ENCODE measurements at regions not wholly inside any gene's neighbourhood (a gene's known extent, or its start where the extent isn't known, plus 50 kb on each side); places are given as distances from the start of the nearest gene placed in this dataset.

GRCh38 chr10:117429643-117430265 lies 54.5 kb upstream of the PDZD8 start:
- TF ChIP-seq, protein P1, sequence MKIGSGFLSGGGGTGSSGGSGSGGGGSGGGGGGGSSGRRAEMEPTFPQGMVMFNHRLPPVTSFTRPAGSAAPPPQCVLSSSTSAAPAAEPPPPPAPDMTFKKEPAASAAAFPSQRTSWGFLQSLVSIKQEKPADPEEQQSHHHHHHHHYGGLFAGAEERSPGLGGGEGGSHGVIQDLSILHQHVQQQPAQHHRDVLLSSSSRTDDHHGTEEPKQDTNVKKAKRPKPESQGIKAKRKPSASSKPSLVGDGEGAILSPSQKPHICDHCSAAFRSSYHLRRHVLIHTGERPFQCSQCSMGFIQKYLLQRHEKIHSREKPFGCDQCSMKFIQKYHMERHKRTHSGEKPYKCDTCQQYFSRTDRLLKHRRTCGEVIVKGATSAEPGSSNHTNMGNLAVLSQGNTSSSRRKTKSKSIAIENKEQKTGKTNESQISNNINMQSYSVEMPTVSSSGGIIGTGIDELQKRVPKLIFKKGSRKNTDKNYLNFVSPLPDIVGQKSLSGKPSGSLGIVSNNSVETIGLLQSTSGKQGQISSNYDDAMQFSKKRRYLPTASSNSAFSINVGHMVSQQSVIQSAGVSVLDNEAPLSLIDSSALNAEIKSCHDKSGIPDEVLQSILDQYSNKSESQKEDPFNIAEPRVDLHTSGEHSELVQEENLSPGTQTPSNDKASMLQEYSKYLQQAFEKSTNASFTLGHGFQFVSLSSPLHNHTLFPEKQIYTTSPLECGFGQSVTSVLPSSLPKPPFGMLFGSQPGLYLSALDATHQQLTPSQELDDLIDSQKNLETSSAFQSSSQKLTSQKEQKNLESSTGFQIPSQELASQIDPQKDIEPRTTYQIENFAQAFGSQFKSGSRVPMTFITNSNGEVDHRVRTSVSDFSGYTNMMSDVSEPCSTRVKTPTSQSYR (CRISPR knock-in tag; IDR thresholded peaks at IDR 0.05) = no peak
- TF ChIP-seq CDX4 (CRISPR knock-in tag; IDR thresholded peaks at IDR 0.05; ENCODE audit: borderline replicate concordance) (no peak), SMAD4 (CRISPR knock-in tag; IDR thresholded peaks at IDR 0.05) (no peak), ETV6 (CRISPR knock-in tag; IDR thresholded peaks at IDR 0.05) (no peak), STAT6 (CRISPR knock-in tag; conservative IDR thresholded peaks at IDR 0.05; ENCODE audit: low read depth) (no peak), HMGA2 (CRISPR knock-in tag; IDR thresholded peaks at IDR 0.05) (no peak), CREM (CRISPR knock-in tag; IDR thresholded peaks at IDR 0.05) (no peak), TP53 (CRISPR knock-in tag; IDR thresholded peaks at IDR 0.05) (no peak)
- TF ChIP-seq, protein P2, sequence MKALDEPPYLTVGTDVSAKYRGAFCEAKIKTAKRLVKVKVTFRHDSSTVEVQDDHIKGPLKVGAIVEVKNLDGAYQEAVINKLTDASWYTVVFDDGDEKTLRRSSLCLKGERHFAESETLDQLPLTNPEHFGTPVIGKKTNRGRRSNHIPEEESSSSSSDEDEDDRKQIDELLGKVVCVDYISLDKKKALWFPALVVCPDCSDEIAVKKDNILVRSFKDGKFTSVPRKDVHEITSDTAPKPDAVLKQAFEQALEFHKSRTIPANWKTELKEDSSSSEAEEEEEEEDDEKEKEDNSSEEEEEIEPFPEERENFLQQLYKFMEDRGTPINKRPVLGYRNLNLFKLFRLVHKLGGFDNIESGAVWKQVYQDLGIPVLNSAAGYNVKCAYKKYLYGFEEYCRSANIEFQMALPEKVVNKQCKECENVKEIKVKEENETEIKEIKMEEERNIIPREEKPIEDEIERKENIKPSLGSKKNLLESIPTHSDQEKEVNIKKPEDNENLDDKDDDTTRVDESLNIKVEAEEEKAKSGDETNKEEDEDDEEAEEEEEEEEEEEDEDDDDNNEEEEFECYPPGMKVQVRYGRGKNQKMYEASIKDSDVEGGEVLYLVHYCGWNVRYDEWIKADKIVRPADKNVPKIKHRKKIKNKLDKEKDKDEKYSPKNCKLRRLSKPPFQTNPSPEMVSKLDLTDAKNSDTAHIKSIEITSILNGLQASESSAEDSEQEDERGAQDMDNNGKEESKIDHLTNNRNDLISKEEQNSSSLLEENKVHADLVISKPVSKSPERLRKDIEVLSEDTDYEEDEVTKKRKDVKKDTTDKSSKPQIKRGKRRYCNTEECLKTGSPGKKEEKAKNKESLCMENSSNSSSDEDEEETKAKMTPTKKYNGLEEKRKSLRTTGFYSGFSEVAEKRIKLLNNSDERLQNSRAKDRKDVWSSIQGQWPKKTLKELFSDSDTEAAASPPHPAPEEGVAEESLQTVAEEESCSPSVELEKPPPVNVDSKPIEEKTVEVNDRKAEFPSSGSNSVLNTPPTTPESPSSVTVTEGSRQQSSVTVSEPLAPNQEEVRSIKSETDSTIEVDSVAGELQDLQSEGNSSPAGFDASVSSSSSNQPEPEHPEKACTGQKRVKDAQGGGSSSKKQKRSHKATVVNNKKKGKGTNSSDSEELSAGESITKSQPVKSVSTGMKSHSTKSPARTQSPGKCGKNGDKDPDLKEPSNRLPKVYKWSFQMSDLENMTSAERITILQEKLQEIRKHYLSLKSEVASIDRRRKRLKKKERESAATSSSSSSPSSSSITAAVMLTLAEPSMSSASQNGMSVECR (CRISPR knock-in tag; IDR thresholded peaks at IDR 0.05; ENCODE audit: borderline replicate concordance) = no peak
- H3K36me3 Mint-ChIP-seq = no peaks in the 10 kb centered on the region
- H3K27me3 Mint-ChIP-seq (ENCODE audit: low read depth) = peaks cover 10% of the 10 kb centered on the region
- DNase-seq (ENCODE audit: low spot score) (no peak), ATAC-seq (no peak)
- no peak overlapping the region for H3K4me3 Mint-ChIP-seq
- H3K9me3 Mint-ChIP-seq = peaks cover 3% of the 10 kb centered on the region; the same call in 1 of the 2 replicates
- H3K27ac Mint-ChIP-seq = no peak overlapping the region
- ChIA-PET POLR2A (no interaction called here), CTCF (interaction anchor here (1.5 to 9.0 kb wide), 4 partner anchors 8 to 213 kb away, joined by 3 to 96 read pairs (median 8); no protein-coding TSS in a partner anchor)
- peaks cover 37% of the 10 kb centered on the region for H3K4me1 Mint-ChIP-seq

DNA sequence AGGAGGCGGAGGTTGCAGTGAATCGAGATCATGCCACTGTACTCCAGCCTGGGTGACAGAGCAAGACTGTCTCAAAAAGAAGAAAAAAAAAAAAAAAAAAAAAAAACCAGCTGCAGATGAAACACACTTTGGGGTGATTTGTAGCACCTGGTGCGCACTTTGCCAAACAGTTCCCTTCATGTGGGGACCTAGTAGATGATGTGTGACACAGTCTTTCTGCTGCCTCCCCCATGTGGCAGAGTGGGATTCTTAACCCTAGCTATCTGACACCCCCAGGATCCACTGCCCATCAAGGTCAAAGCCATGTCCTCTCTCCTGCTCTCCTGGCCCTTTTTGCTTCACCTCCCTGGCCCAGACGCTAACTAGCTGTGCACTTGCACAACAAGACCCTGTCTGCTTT lies 52.1 kb upstream of the PDZD8 start:
- H3K27me3 Mint-ChIP-seq (ENCODE audit: low read depth) = peaks cover 11% of the 10 kb centered on the region
- peaks cover 3% of the 10 kb centered on the region; the same call in 1 of the 2 replicates for H3K9me3 Mint-ChIP-seq
- POLR2A ChIA-PET = no interaction called here
- no peak overlapping the region for H3K4me3 Mint-ChIP-seq
- no peak for ATAC-seq
- H3K4me1 Mint-ChIP-seq = peaks cover 39% of the 10 kb centered on the region
- no peaks in the 10 kb centered on the region for H3K36me3 Mint-ChIP-seq
- TF ChIP-seq RELA (CRISPR knock-in tag; IDR thresholded peaks at IDR 0.05; ENCODE audit: borderline replicate concordance) = no peak
- TF ChIP-seq ATF6 (CRISPR knock-in tag; IDR thresholded peaks at IDR 0.05) = no peak
- TF ChIP-seq TEAD4 (CRISPR knock-in tag; IDR thresholded peaks at IDR 0.05) = no peak
- no peak for TF ChIP-seq ZNF219 (CRISPR knock-in tag; IDR thresholded peaks at IDR 0.05; ENCODE audit: borderline replicate concordance)
- TF ChIP-seq, protein P3, sequence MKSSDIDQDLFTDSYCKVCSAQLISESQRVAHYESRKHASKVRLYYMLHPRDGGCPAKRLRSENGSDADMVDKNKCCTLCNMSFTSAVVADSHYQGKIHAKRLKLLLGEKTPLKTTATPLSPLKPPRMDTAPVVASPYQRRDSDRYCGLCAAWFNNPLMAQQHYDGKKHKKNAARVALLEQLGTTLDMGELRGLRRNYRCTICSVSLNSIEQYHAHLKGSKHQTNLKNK (CRISPR knock-in tag; IDR thresholded peaks at IDR 0.05) = no peak
- no peak for TF ChIP-seq ZNF416 (CRISPR knock-in tag; IDR thresholded peaks at IDR 0.05)
- TF ChIP-seq STAT6 (CRISPR knock-in tag; conservative IDR thresholded peaks at IDR 0.05; ENCODE audit: low read depth) = no peak
- no peak for DNase-seq (ENCODE audit: low spot score)
- CTCF ChIA-PET = interaction anchor here (0.6 to 9.0 kb wide), 6 partner anchors 15 to 211 kb away, joined by 3 to 96 read pairs (median 4); no protein-coding TSS in a partner anchor
- H3K27ac Mint-ChIP-seq = no peak overlapping the region
